Urothelium cell line (cell line): ENCODE measurements at regions not wholly inside any gene's neighbourhood (a gene's known extent, or its start where the extent isn't known, plus 50 kb on each side); places are given as distances from the start of the nearest gene placed in this dataset.
"Not testable (repeated sequence)": the region's sequence is repeated elsewhere in the genome, so short reads cannot be mapped to it uniquely, and the experiment has no call there.

ENCODE experiments used
- DNase-seq: peaks from one replicate; pipeline ENCODE4 v3.0.0; 2011; ENCODE audit warnings: low spot score, mixed read lengths
- FAIRE-seq: peaks from 2 replicates; lab custom pipeline; 2011; peaks lifted over from hg19 to GRCh38; lab: Jason Lieb, UNC

GRCh38 chr10:62937674-62938073, 121.5 kb upstream of the EGR2 start:
- FAIRE-seq (peak; percentile 5), DNase-seq (no peak)

- no peak for FAIRE-seq
- no peak for DNase-seq
Measured at GRCh38 chr10:62935022-62935421, 118.9 kb upstream of the EGR2 start.

GRCh38 chr10:62934258-62934657, 118.1 kb upstream of the EGR2 start:
- FAIRE-seq (no peak), DNase-seq (peak; percentile 55)

- not testable (repeated sequence) for FAIRE-seq, DNase-seq
Measured at GRCh38 chr10:62928763-62929162, 112.6 kb upstream of the EGR2 start.

GRCh38 chr10:62926407-62926806, 110.2 kb upstream of the EGR2 start:
- no peak for FAIRE-seq
- no peak for DNase-seq

GRCh38 chr10:62924344-62924748, 108.2 kb upstream of the EGR2 start:
- FAIRE-seq = no peak
- no peak for DNase-seq

GRCh38 chr10:62919776-62920175, 103.6 kb upstream of the EGR2 start:
- no peak for FAIRE-seq
- no peak for DNase-seq

GRCh38 chr10:62917475-62918238, 101.5 kb upstream of the EGR2 start:
- FAIRE-seq = no peak

GRCh38 chr10:62916141-62916603, 100.0 kb upstream of the EGR2 start:
- FAIRE-seq = no peak
- DNase-seq = no peak

More at GRCh38 chr10:62917475-62918238, 101.5 kb upstream of the EGR2 start:
- DNase-seq = no peak

- DNase-seq = no peak
Measured at GRCh38 chr10:62915158-62915557, 99.0 kb upstream of the EGR2 start.

GRCh38 chr10:62912086-62912485, 95.9 kb upstream of the EGR2 start:
- DNase-seq (no peak), FAIRE-seq (no peak)

More at GRCh38 chr10:62915158-62915557, 99.0 kb upstream of the EGR2 start:
- FAIRE-seq = no peak

GRCh38 chr10:62911210-62911963, 95.2 kb upstream of the EGR2 start:
- no peak for DNase-seq
- FAIRE-seq = no peak

- FAIRE-seq = no peak
Measured at GRCh38 chr10:62907470-62908212, 91.5 kb upstream of the EGR2 start.

GRCh38 chr10:62904281-62904875, 88.2 kb upstream of the EGR2 start:
- FAIRE-seq (no peak), DNase-seq (no peak)

More at GRCh38 chr10:62907470-62908212, 91.5 kb upstream of the EGR2 start:
- DNase-seq = no peak

- FAIRE-seq = no peak
- DNase-seq = no peak
Measured at GRCh38 chr10:62903828-62904227, 87.7 kb upstream of the EGR2 start.

GRCh38 chr10:62900829-62901571, 84.8 kb upstream of the EGR2 start:
- DNase-seq = no peak
- FAIRE-seq = no peak

- FAIRE-seq (no peak), DNase-seq (no peak)
Measured at GRCh38 chr10:62899311-62899710, 83.1 kb upstream of the EGR2 start.

GRCh38 chr10:62895063-62895462, 78.9 kb upstream of the EGR2 start:
- DNase-seq = no peak
- no peak for FAIRE-seq

GRCh38 chr10:62894156-62894555, 78.0 kb upstream of the EGR2 start:
- FAIRE-seq (peak; percentile 35), DNase-seq (no peak)

- FAIRE-seq = no peak
- DNase-seq = no peak
Measured at GRCh38 chr10:62893036-62893435, 76.9 kb upstream of the EGR2 start.
